Mammary epithelial cell (primary cell): ENCODE measurements at regions not wholly inside any gene's neighbourhood (a gene's known extent, or its start where the extent isn't known, plus 50 kb on each side); places are given as distances from the start of the nearest gene placed in this dataset.

ENCODE experiments used
- CTCF ChIP-seq, 2 donors: IDR thresholded peaks in 1 of 2; conservative IDR thresholded peaks in 1 of 2; 2 replicates each; pipeline ENCODE4 v1.5.1; 2011 to 2012; ENCODE audit warnings: inconsistent platforms in 2 of 2, low read length in 2 of 2, mild to moderate bottlenecking in 2 of 2, control low read depth in 1 of 2, low read depth in 1 of 2; ENCODE audit not compliant: insufficient read depth in 1 of 2; ENCODE audit errors: extremely low read depth in 1 of 2
- EZH2 ChIP-seq: IDR thresholded peaks from 2 replicates; pipeline ENCODE4 v1.6.1; 2012; ENCODE audit warnings: low read length, inconsistent platforms, borderline replicate concordance

- TF ChIP-seq CTCF (conservative IDR thresholded peaks at IDR 0.05 in 1 of 2, IDR thresholded peaks at IDR 0.05 in 1 of 2; ENCODE audit: extremely low read depth in 1 of 2, insufficient read depth in 1 of 2, low read depth in 1 of 2, low read length in 2 of 2) (no peak), EZH2 (no peak)
Measured at GRCh38 chr1:174097426-174097825, 61.9 kb upstream of the RABGAP1L start.
